ENCODE measurements at regions not wholly inside any gene's neighbourhood (a gene's known extent, or its start where the extent isn't known, plus 50 kb on each side); places are given as distances from the start of the nearest gene placed in this dataset.

GRCh38 chr7:46744957-46745706 is 824.1 kb upstream of the IGFBP3 start:
- Histone ChIP-seq H3K27ac (no peak overlapping the region), H3K4me3 (no peak overlapping the region), H3K4me1 (peaks cover 0 to 17% (median 5%) of the 10 kb centered on the region in 9 donors), H3K36me3 (no peaks in the 10 kb centered on the region), H3K9me3 (no peaks in the 10 kb centered on the region), H3K27me3 (no peaks in the 10 kb centered on the region)
- 53 to 61% methylated on average over 6 of the region's 6 CpGs for WGBS, 2 donors
- DNase-seq, result no peak
- no peak for TF ChIP-seq CTCF (IDR thresholded peaks at IDR 0.05)
- peak in 1 of 8 donors; percentile 57 for ATAC-seq
- intact Hi-C loops (cut with DNase I), result loop anchor here in 1 of 10 donors (10.0 kb wide), 2 partner anchors 140 to 820 kb away; partner anchors contain the start of gene IGFBP3

GRCh38 chr7:46742601-46743000 is 821.5 kb upstream of the IGFBP3 start:
- no peak for ATAC-seq
- DNase-seq, result no peak
- Histone ChIP-seq H3K9me3 (no peaks in the 10 kb centered on the region), H3K4me1 (peaks cover 0 to 27% (median 11%) of the 10 kb centered on the region in 9 donors), H3K27me3 (no peaks in the 10 kb centered on the region), H3K27ac (peak overlapping the region in 2 of 10 donors; percentile 1 to 19), H3K4me3 (no peak overlapping the region), H3K36me3 (no peaks in the 10 kb centered on the region)
- TF ChIP-seq CTCF (IDR thresholded peaks at IDR 0.05), result no peak
- intact Hi-C loops (cut with DNase I), result loop anchor here in 1 of 10 donors (10.0 kb wide), 2 partner anchors 138 to 818 kb away; partner anchors contain the start of gene IGFBP3
- 68 to 75% methylated on average over 6 of the region's 6 CpGs for WGBS, 2 donors

- WGBS, 2 donors, result 66 to 68% methylated on average over 4 of the region's 4 CpGs
- Histone ChIP-seq H3K9me3 (no peaks in the 10 kb centered on the region), H3K36me3 (no peaks in the 10 kb centered on the region), H3K27me3 (no peaks in the 10 kb centered on the region), H3K4me3 (no peak overlapping the region), H3K27ac (peak overlapping the region in 1 of 10 donors; percentile 19), H3K4me1 (peaks cover 0 to 27% (median 11%) of the 10 kb centered on the region in 9 donors)
- intact Hi-C loops (cut with DNase I), result loop anchor here in 1 of 10 donors (10.0 kb wide), 2 partner anchors 137 to 817 kb away; partner anchors contain the start of gene IGFBP3
- ATAC-seq (peak in 2 of 8 donors; percentile 14 to 28), DNase-seq (no peak)
- no peak for TF ChIP-seq CTCF (IDR thresholded peaks at IDR 0.05)
Observed at GRCh38 chr7:46741938-46742540, 821.0 kb upstream of the IGFBP3 start.

GRCh38 chr7:46741181-46741580 is 820.1 kb upstream of the IGFBP3 start:
- 68 to 73% methylated on average over 9 of the region's 9 CpGs for WGBS, 2 donors
- intact Hi-C loops (cut with DNase I), result loop anchor here in 1 of 10 donors (10.0 kb wide), 2 partner anchors 136 to 816 kb away; partner anchors contain the start of gene IGFBP3
- Histone ChIP-seq H3K27me3 (no peaks in the 10 kb centered on the region), H3K9me3 (no peaks in the 10 kb centered on the region), H3K36me3 (no peaks in the 10 kb centered on the region), H3K4me3 (no peak overlapping the region), H3K27ac (no peak overlapping the region), H3K4me1 (peaks cover 0 to 27% (median 11%) of the 10 kb centered on the region in 9 donors)
- DNase-seq (no peak), ATAC-seq (peak in 1 of 8 donors; percentile 33)
- TF ChIP-seq CTCF (IDR thresholded peaks at IDR 0.05), result no peak
